ENCODE measurements at regions not wholly inside any gene's neighbourhood (a gene's known extent, or its start where the extent isn't known, plus 50 kb on each side); places are given as distances from the start of the nearest gene placed in this dataset.

GRCh38 chr9:79507801-79508200, 64.0 kb upstream of the TLE4 start:
- no peaks in the 10 kb centered on the region for H4K20me1 ChIP-seq (ENCODE audit: insufficient read depth)
- no peaks in the 10 kb centered on the region for H3K27me3 ChIP-seq (ENCODE audit: insufficient read depth, low read depth)
- no peak overlapping the region for H3K9ac ChIP-seq
- TF ChIP-seq, protein P1, sequence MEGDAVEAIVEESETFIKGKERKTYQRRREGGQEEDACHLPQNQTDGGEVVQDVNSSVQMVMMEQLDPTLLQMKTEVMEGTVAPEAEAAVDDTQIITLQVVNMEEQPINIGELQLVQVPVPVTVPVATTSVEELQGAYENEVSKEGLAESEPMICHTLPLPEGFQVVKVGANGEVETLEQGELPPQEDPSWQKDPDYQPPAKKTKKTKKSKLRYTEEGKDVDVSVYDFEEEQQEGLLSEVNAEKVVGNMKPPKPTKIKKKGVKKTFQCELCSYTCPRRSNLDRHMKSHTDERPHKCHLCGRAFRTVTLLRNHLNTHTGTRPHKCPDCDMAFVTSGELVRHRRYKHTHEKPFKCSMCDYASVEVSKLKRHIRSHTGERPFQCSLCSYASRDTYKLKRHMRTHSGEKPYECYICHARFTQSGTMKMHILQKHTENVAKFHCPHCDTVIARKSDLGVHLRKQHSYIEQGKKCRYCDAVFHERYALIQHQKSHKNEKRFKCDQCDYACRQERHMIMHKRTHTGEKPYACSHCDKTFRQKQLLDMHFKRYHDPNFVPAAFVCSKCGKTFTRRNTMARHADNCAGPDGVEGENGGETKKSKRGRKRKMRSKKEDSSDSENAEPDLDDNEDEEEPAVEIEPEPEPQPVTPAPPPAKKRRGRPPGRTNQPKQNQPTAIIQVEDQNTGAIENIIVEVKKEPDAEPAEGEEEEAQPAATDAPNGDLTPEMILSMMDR (conservative IDR thresholded peaks at IDR 0.05; ENCODE audit: low read depth, low read length): no peak
- H3K4me1 ChIP-seq (ENCODE audit: low read depth, poor library complexity, severe bottlenecking): no peaks in the 10 kb centered on the region
- H3K4me3 ChIP-seq (IDR thresholded peaks at IDR 0.05; ENCODE audit: insufficient read depth, low read depth, low read length): no peak overlapping the region
- no peak overlapping the region for H2AFZ ChIP-seq (ENCODE audit: low read depth)
- H3K4me2 ChIP-seq: no peak overlapping the region
- H3K27ac ChIP-seq: no peak overlapping the region
- H3K36me3 ChIP-seq (ENCODE audit: insufficient read depth): no peaks in the 10 kb centered on the region
- no peaks in the 10 kb centered on the region for H3K79me2 ChIP-seq (ENCODE audit: insufficient read depth, low read depth)

DNA sequence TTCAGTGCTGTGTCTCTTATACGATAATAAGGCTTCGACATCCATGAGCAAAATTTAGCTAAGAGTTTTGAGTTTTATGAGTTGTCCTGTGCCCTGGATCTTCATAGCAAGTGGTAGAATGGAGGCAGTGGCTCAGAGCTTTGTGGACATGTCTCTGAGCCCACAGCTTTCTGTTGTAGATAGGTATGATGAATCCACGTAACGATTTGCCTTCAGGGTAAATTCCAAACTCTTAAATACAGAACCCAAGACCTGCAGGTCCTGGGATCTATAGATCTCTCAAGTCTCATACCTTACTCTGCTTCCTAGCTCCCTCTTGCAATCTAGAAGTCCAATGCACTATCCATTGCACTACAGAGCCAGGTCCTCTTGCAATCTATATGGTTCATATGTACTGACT, 59.5 kb upstream of the TLE4 start:
- Histone ChIP-seq H3K79me2 (ENCODE audit: insufficient read depth, low read depth) (no peaks in the 10 kb centered on the region), H3K4me2 (no peak overlapping the region), H3K9ac (no peak overlapping the region), H2AFZ (ENCODE audit: low read depth) (no peak overlapping the region), H3K27me3 (ENCODE audit: insufficient read depth, low read depth) (no peaks in the 10 kb centered on the region), H3K36me3 (ENCODE audit: insufficient read depth) (no peaks in the 10 kb centered on the region), H3K4me3 (IDR thresholded peaks at IDR 0.05; ENCODE audit: insufficient read depth, low read depth, low read length) (no peak overlapping the region), H4K20me1 (ENCODE audit: insufficient read depth) (no peaks in the 10 kb centered on the region), H3K4me1 (ENCODE audit: low read depth, poor library complexity, severe bottlenecking) (no peaks in the 10 kb centered on the region), H3K27ac (no peak overlapping the region)
- TF ChIP-seq, protein P1 (conservative IDR thresholded peaks at IDR 0.05; ENCODE audit: low read depth, low read length): no peak

All from KMS-11 (cell line).